ENCODE measurements at regions not wholly inside any gene's neighbourhood (a gene's known extent, or its start where the extent isn't known, plus 50 kb on each side); places are given as distances from the start of the nearest gene placed in this dataset. TPM values are rescaled to one million over a fixed set of nuclear protein-coding genes. Genes with fewer than 3 reads are reported as not detected.
A peak's percentile ranks its signal among the peaks of the same experiment; 100 is the strongest.
"Not testable (repeated sequence)": the region's sequence is repeated elsewhere in the genome, so short reads cannot be mapped to it uniquely, and the experiment has no call there.

DNA sequence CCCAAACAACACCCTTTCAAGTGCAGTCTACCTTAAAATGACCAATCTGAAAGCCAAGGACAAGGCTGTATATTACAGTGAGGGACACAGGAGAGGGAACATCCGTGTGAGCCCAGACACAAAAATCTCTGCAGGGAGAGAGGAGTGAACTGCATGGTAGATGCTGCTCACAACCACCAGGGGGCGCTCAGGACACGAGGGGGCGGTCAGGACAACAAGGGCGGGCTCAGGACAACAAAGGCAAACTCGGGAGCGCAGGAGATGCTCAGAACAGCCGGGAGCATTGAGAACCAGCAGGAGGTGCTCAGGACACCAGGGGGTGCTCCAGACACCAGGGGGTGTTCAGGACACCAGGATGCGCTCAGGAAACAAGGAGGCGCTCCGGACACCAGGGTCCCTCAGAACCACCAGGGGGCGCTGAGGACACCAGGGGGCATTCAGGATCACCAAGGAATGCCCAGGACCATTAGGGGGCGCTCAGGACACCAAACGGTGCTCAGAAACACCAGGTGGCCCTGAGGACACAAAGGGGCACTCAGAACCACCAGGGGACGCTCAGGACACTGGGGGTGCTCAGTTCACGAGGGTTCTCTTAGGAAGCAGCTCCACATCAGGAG is 357.0 kb downstream of the TP53TG3F start:
- H3K27me3 ChIP-seq; ATAC-seq; intact Hi-C loops (cut with DNase I); H3K4me1 ChIP-seq; DNase-seq; H3K9me3 ChIP-seq; H3K4me3 ChIP-seq; H3K36me3 ChIP-seq (replicated peaks in 1 of 2; ENCODE audit: insufficient read depth in 1 of 2, low read depth in 2 of 2); H3K27ac ChIP-seq: not testable (repeated sequence)
- no CpG with 5 or more reads among the region's 16 CpGs for WGBS, 2 donors

DNA sequence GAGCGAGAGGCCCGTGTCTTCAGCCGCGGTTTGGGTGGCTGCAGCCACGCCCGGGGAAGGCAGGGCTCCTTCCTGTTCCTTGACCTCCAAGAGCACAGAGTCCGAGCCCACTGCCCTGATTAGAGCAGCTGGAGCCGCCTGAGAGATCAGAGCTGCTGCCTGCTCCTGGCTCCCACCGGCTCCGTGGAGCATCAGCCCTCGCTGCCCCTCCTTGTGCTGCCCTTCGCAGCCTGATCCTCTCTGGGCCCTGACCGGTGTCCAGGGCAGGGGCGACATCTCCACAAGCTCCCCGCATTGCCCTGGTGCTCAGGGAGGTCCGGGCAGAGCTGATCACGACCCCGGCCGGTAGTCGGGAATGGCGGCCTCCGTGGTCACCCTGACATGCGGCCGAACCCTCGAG is 365.3 kb downstream of the TP53TG3F start:
- H3K27ac ChIP-seq; ATAC-seq; H3K27me3 ChIP-seq; intact Hi-C loops (cut with DNase I); H3K36me3 ChIP-seq (replicated peaks in 1 of 2; ENCODE audit: insufficient read depth in 1 of 2, low read depth in 2 of 2); H3K9me3 ChIP-seq; H3K4me1 ChIP-seq; H3K4me3 ChIP-seq; DNase-seq: not testable (repeated sequence)
- 47 to 77% methylated on average over 3 to 6 of the region's 25 CpGs for WGBS, 2 donors

GRCh38 chr16:33827522-33827921 is 368.1 kb downstream of the TP53TG3F start:
- H3K9me3 ChIP-seq; DNase-seq; H3K4me1 ChIP-seq; H3K27ac ChIP-seq; H3K27me3 ChIP-seq; intact Hi-C loops (cut with DNase I); ATAC-seq; H3K36me3 ChIP-seq (replicated peaks in 1 of 2; ENCODE audit: insufficient read depth in 1 of 2, low read depth in 2 of 2); H3K4me3 ChIP-seq: not testable (repeated sequence)
- 33 to 100% methylated on average over 1 to 2 of the region's 5 CpGs for WGBS, 2 donors

GRCh38 chr16:33839157-33839556 is 379.7 kb downstream of the TP53TG3F start:
- ATAC-seq; H3K36me3 ChIP-seq (replicated peaks in 1 of 2; ENCODE audit: insufficient read depth in 1 of 2, low read depth in 2 of 2); intact Hi-C loops (cut with DNase I); H3K4me3 ChIP-seq; H3K27ac ChIP-seq; DNase-seq; H3K4me1 ChIP-seq; H3K9me3 ChIP-seq; H3K27me3 ChIP-seq: not testable (repeated sequence)
- 0% methylated on average over 1 of the region's 3 CpGs; no CpG with 5 or more reads in 1 of the 2 donors for WGBS, 2 donors

DNA sequence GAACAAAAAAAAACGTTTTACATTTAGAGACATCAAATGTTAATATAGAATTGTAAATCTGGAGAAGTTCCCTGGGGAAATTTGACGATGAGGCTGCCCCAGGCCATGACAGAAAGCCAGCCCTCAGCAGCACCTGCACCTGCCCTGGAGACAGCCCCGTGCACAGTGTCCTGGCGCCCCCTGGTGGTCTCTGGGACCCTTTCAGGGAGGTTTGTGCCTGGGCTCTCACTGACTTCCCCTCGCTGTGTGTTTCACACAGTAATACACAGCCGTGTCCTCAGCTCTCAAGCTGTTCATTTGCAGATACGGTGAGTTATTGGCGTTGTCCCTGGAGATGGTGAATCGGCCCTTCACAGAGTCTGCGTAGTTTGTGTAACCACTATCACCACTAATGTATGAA is 385.1 kb downstream of the TP53TG3F start:
- H3K27ac ChIP-seq; H3K27me3 ChIP-seq; intact Hi-C loops (cut with DNase I); H3K9me3 ChIP-seq; H3K4me3 ChIP-seq; ATAC-seq; H3K36me3 ChIP-seq (replicated peaks in 1 of 2; ENCODE audit: insufficient read depth in 1 of 2, low read depth in 2 of 2); H3K4me1 ChIP-seq: not testable (repeated sequence)
- WGBS, 2 donors, result 18% methylated on average over 7 of the region's 10 CpGs; no CpG with 5 or more reads in 1 of the 2 donors
- TF ChIP-seq, protein P1, sequence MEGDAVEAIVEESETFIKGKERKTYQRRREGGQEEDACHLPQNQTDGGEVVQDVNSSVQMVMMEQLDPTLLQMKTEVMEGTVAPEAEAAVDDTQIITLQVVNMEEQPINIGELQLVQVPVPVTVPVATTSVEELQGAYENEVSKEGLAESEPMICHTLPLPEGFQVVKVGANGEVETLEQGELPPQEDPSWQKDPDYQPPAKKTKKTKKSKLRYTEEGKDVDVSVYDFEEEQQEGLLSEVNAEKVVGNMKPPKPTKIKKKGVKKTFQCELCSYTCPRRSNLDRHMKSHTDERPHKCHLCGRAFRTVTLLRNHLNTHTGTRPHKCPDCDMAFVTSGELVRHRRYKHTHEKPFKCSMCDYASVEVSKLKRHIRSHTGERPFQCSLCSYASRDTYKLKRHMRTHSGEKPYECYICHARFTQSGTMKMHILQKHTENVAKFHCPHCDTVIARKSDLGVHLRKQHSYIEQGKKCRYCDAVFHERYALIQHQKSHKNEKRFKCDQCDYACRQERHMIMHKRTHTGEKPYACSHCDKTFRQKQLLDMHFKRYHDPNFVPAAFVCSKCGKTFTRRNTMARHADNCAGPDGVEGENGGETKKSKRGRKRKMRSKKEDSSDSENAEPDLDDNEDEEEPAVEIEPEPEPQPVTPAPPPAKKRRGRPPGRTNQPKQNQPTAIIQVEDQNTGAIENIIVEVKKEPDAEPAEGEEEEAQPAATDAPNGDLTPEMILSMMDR (IDR thresholded peaks at IDR 0.05), result peak in 1 of 7 experiments; percentile 15
- peak; percentile 24 to 48 (median 32) for DNase-seq

Small RNA genes in the stretch of these regions (small RNA-seq; reads per million reads assigned to genes)
- not detected for gene AC136428.2
- not detected for gene ENPP7P13

All from body of pancreas (tissue), 4 donors.